ENCODE measurements at regions not wholly inside any gene's neighbourhood (a gene's known extent, or its start where the extent isn't known, plus 50 kb on each side); places are given as distances from the start of the nearest gene placed in this dataset.
"Not testable (repeated sequence)": the region's sequence is repeated elsewhere in the genome, so short reads cannot be mapped to it uniquely, and the experiment has no call there.

GRCh38 chr6:142642651-142643050, 302.3 kb downstream of the HIVEP2 start:
- no peak overlapping the region for H3K4me3 ChIP-seq (replicated peaks in 1 of 2; ENCODE audit: low read depth in 2 of 2, low read length in 2 of 2)
- TF ChIP-seq CTCF (IDR thresholded peaks at IDR 0.05; ENCODE audit: low read depth, low read length), result no peak

GRCh38 chr6:142644866-142645265, 300.1 kb downstream of the HIVEP2 start:
- no peak for TF ChIP-seq CTCF (IDR thresholded peaks at IDR 0.05; ENCODE audit: low read depth, low read length)
- DNase-seq (ENCODE audit: low read depth in 2 of 2), result no peak
- no peak overlapping the region for H3K4me3 ChIP-seq (replicated peaks in 1 of 2; ENCODE audit: low read depth in 2 of 2, low read length in 2 of 2)

More at GRCh38 chr6:142642651-142643050, 302.3 kb downstream of the HIVEP2 start:
- peak in 1 of 2 donors; percentile 15 for DNase-seq (ENCODE audit: low read depth in 2 of 2)

GRCh38 chr6:142645663-142646062, 299.3 kb downstream of the HIVEP2 start:
- no peak overlapping the region for H3K4me3 ChIP-seq (replicated peaks in 1 of 2; ENCODE audit: low read depth in 2 of 2, low read length in 2 of 2)
- TF ChIP-seq CTCF (IDR thresholded peaks at IDR 0.05; ENCODE audit: low read depth, low read length), result no peak
- DNase-seq (ENCODE audit: low read depth in 2 of 2), result no peak

GRCh38 chr6:142647449-142648035, 297.4 kb downstream of the HIVEP2 start:
- H3K4me3 ChIP-seq (replicated peaks in 1 of 2; ENCODE audit: low read depth in 2 of 2, low read length in 2 of 2), result no peak overlapping the region
- DNase-seq (ENCODE audit: low read depth in 2 of 2), result no peak
- TF ChIP-seq CTCF (IDR thresholded peaks at IDR 0.05; ENCODE audit: low read depth, low read length), result no peak

- DNase-seq (ENCODE audit: low read depth in 2 of 2), result no peak
- no peak for TF ChIP-seq CTCF (IDR thresholded peaks at IDR 0.05; ENCODE audit: low read depth, low read length)
- H3K4me3 ChIP-seq (replicated peaks in 1 of 2; ENCODE audit: low read depth in 2 of 2, low read length in 2 of 2), result no peak overlapping the region
Measured at GRCh38 chr6:142648036-142648451, 296.9 kb downstream of the HIVEP2 start.

- TF ChIP-seq CTCF (IDR thresholded peaks at IDR 0.05; ENCODE audit: low read depth, low read length), result no peak
- no peak for DNase-seq (ENCODE audit: low read depth in 2 of 2)
- H3K4me3 ChIP-seq (replicated peaks in 1 of 2; ENCODE audit: low read depth in 2 of 2, low read length in 2 of 2), result no peak overlapping the region
Measured at GRCh38 chr6:142648526-142648925, 296.4 kb downstream of the HIVEP2 start.

GRCh38 chr6:142649438-142650234, 295.3 kb downstream of the HIVEP2 start:
- DNase-seq (ENCODE audit: low read depth in 2 of 2); H3K4me3 ChIP-seq (replicated peaks in 1 of 2; ENCODE audit: low read depth in 2 of 2, low read length in 2 of 2): not testable (repeated sequence)

Data from cardiac fibroblast (primary cell).